Adipocyte (in vitro differentiated cells): ENCODE measurements at regions not wholly inside any gene's neighbourhood (a gene's known extent, or its start where the extent isn't known, plus 50 kb on each side); places are given as distances from the start of the nearest gene placed in this dataset.

Experiments used
- DNase-seq: peaks from one replicate; pipeline ENCODE4 v3.0.0-alpha.2; 2015; ENCODE audit warnings: low read depth
- H3K27me3 ChIP-seq: replicated peaks from 2 replicates; pipeline ENCODE4 v1.7.0; 2013; ENCODE audit warnings: mild to moderate bottlenecking, low read length, moderate library complexity; ENCODE audit not compliant: control insufficient read depth, insufficient read depth
- H3K36me3 ChIP-seq: 2 replicates; pipeline ENCODE4 v1.7.0; 2013; ENCODE audit warnings: low read length, mild to moderate bottlenecking, moderate library complexity; ENCODE audit not compliant: control insufficient read depth, insufficient read depth, severe bottlenecking
- H3K4me1 ChIP-seq: 2 replicates; pipeline ENCODE4 v1.7.0; 2013; ENCODE audit warnings: mild to moderate bottlenecking, low read length, moderate library complexity; ENCODE audit not compliant: control insufficient read depth, insufficient read depth
- H3K4me3 ChIP-seq: 2 replicates; pipeline ENCODE4 v1.7.0; 2013; ENCODE audit warnings: mild to moderate bottlenecking, low read length, moderate library complexity
- H3K9ac ChIP-seq: 2 replicates; pipeline ENCODE4 v1.7.0; 2013; ENCODE audit warnings: mild to moderate bottlenecking, low read length, moderate library complexity
- H3K9me3 ChIP-seq: 2 replicates; pipeline ENCODE4 v1.7.0; 2013; ENCODE audit warnings: mild to moderate bottlenecking, low read length, moderate library complexity; ENCODE audit not compliant: control insufficient read depth

GRCh38 chr11:39810358-39810757, 1649.1 kb downstream of the LRRC4C start:
- H3K4me1 ChIP-seq: no peaks in the 10 kb centered on the region
- no peak overlapping the region for H3K9ac ChIP-seq
- no peaks in the 10 kb centered on the region for H3K36me3 ChIP-seq
- no peak for DNase-seq
- H3K4me3 ChIP-seq: no peak overlapping the region
- peaks cover 5% of the 10 kb centered on the region for H3K9me3 ChIP-seq
- H3K27me3 ChIP-seq: no peaks in the 10 kb centered on the region

GRCh38 chr11:39809833-39810232, 1649.6 kb downstream of the LRRC4C start:
- Histone ChIP-seq H3K27me3 (no peaks in the 10 kb centered on the region), H3K36me3 (no peaks in the 10 kb centered on the region), H3K9me3 (peaks cover 5% of the 10 kb centered on the region), H3K4me3 (no peak overlapping the region), H3K9ac (no peak overlapping the region), H3K4me1 (no peaks in the 10 kb centered on the region)
- DNase-seq: no peak

- Histone ChIP-seq H3K4me3 (no peak overlapping the region), H3K9ac (no peak overlapping the region), H3K36me3 (no peaks in the 10 kb centered on the region), H3K4me1 (no peaks in the 10 kb centered on the region), H3K27me3 (no peaks in the 10 kb centered on the region), H3K9me3 (peaks cover 5% of the 10 kb centered on the region)
- DNase-seq: no peak
Observed at GRCh38 chr11:39807904-39808303, 1651.5 kb downstream of the LRRC4C start.

- Histone ChIP-seq H3K9ac (no peak overlapping the region), H3K9me3 (no peaks in the 10 kb centered on the region), H3K4me3 (no peak overlapping the region), H3K27me3 (no peaks in the 10 kb centered on the region), H3K4me1 (no peaks in the 10 kb centered on the region), H3K36me3 (no peaks in the 10 kb centered on the region)
- DNase-seq: no peak
Observed at GRCh38 chr11:39806652-39807051, 1652.8 kb downstream of the LRRC4C start.

- no peak for DNase-seq
- no peaks in the 10 kb centered on the region for H3K27me3 ChIP-seq
- no peak overlapping the region for H3K4me3 ChIP-seq
- no peaks in the 10 kb centered on the region for H3K36me3 ChIP-seq
- H3K9ac ChIP-seq: no peak overlapping the region
- H3K9me3 ChIP-seq: no peaks in the 10 kb centered on the region
- H3K4me1 ChIP-seq: no peaks in the 10 kb centered on the region
Observed at GRCh38 chr11:39804271-39804670, 1655.2 kb downstream of the LRRC4C start.

- H3K27me3 ChIP-seq: no peaks in the 10 kb centered on the region
- H3K4me3 ChIP-seq: no peak overlapping the region
- H3K4me1 ChIP-seq: no peaks in the 10 kb centered on the region
- no peak overlapping the region for H3K9ac ChIP-seq
- no peaks in the 10 kb centered on the region for H3K9me3 ChIP-seq
- H3K36me3 ChIP-seq: no peaks in the 10 kb centered on the region
- DNase-seq: no peak
Observed at GRCh38 chr11:39786682-39787081, 1672.8 kb downstream of the LRRC4C start.

- no peak overlapping the region for H3K9ac ChIP-seq
- H3K27me3 ChIP-seq: no peaks in the 10 kb centered on the region
- no peaks in the 10 kb centered on the region for H3K36me3 ChIP-seq
- no peak for DNase-seq
- no peaks in the 10 kb centered on the region for H3K9me3 ChIP-seq
- H3K4me1 ChIP-seq: no peaks in the 10 kb centered on the region
- no peak overlapping the region for H3K4me3 ChIP-seq
Observed at GRCh38 chr11:39786281-39786680, 1673.2 kb downstream of the LRRC4C start.

- Histone ChIP-seq H3K9me3 (no peaks in the 10 kb centered on the region), H3K4me1 (no peaks in the 10 kb centered on the region), H3K4me3 (no peak overlapping the region), H3K36me3 (no peaks in the 10 kb centered on the region), H3K9ac (no peak overlapping the region), H3K27me3 (no peaks in the 10 kb centered on the region)
- no peak for DNase-seq
Observed at GRCh38 chr11:39784873-39785272, 1674.6 kb downstream of the LRRC4C start.

GRCh38 chr11:39780131-39780530, 1679.3 kb downstream of the LRRC4C start:
- H3K9me3 ChIP-seq: no peaks in the 10 kb centered on the region
- H3K9ac ChIP-seq: no peak overlapping the region
- H3K27me3 ChIP-seq: no peaks in the 10 kb centered on the region
- H3K4me3 ChIP-seq: no peak overlapping the region
- DNase-seq: no peak
- no peaks in the 10 kb centered on the region for H3K4me1 ChIP-seq
- no peaks in the 10 kb centered on the region for H3K36me3 ChIP-seq

- no peak for DNase-seq
- H3K9me3 ChIP-seq: no peaks in the 10 kb centered on the region
- no peak overlapping the region for H3K4me3 ChIP-seq
- H3K36me3 ChIP-seq: no peaks in the 10 kb centered on the region
- H3K9ac ChIP-seq: no peak overlapping the region
- H3K27me3 ChIP-seq: no peaks in the 10 kb centered on the region
- no peaks in the 10 kb centered on the region for H3K4me1 ChIP-seq
Observed at GRCh38 chr11:39777035-39777434, 1682.4 kb downstream of the LRRC4C start.

GRCh38 chr11:39772525-39773137, 1686.8 kb downstream of the LRRC4C start:
- Histone ChIP-seq H3K9ac (no peak overlapping the region), H3K9me3 (no peaks in the 10 kb centered on the region)
- DNase-seq: no peak

GRCh38 chr11:39768214-39768613, 1691.2 kb downstream of the LRRC4C start:
- Histone ChIP-seq H3K4me3 (no peak overlapping the region), H3K36me3 (no peaks in the 10 kb centered on the region), H3K9me3 (no peaks in the 10 kb centered on the region), H3K9ac (no peak overlapping the region), H3K27me3 (no peaks in the 10 kb centered on the region), H3K4me1 (no peaks in the 10 kb centered on the region)
- DNase-seq: no peak

More at GRCh38 chr11:39772525-39773137, 1686.8 kb downstream of the LRRC4C start:
- no peaks in the 10 kb centered on the region for H3K36me3 ChIP-seq
- no peaks in the 10 kb centered on the region for H3K4me1 ChIP-seq
- no peaks in the 10 kb centered on the region for H3K27me3 ChIP-seq
- no peak overlapping the region for H3K4me3 ChIP-seq
